ENCODE measurements at regions not wholly inside any gene's neighbourhood (a gene's known extent, or its start where the extent isn't known, plus 50 kb on each side); places are given as distances from the start of the nearest gene placed in this dataset.

- DNase-seq = no peak
These were observed 169.6 kb upstream of the DCBLD2 start for GRCh38 chr3:99071096-99071495.

DNA sequence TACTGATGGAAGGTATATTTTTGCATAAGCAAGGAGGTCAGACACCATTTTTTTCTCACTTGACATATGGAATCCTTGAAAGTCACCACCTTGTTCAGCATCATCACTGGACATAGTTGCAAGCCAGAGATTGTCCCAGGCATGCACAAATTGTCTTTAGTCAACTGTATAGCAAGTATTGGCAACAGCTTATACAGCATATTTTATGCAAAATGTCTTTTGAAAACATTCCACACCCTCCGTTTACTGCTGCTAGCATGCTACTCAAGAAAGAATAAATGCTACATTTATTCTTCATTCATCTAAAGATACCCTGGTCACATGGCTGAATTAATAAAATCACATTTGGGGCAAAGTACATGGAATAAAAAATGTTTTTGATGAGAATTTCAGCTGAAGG lies 168.5 kb upstream of the DCBLD2 start:
- DNase-seq = no peak

DNA sequence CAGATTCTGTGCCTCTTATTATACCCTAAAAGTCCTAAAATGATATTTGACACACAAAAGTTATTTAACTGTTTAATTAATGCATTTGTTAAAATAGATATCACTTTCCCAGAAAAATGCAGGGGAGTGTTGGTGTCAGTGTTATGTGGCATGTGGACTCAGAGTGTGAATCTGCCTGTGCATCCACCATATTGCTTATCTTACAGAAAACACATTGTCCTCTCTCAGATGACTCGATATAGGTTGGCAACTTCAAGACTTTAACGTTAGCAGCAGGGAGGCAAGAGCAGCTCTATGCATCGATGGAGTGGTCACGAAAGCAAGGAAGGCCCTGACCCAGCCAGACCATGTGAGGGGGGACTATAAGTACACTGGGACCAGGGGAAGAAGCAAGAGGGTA lies 165.4 kb upstream of the DCBLD2 start:
- no peak for DNase-seq

- DNase-seq = no peak
These were observed 147.7 kb upstream of the DCBLD2 start for GRCh38 chr3:99049164-99049563.

GRCh38 chr3:99041747-99042146 lies 140.3 kb upstream of the DCBLD2 start:
- no peak for DNase-seq

- DNase-seq = no peak
These were observed 130.3 kb upstream of the DCBLD2 start for GRCh38 chr3:99031778-99032177.

DNA sequence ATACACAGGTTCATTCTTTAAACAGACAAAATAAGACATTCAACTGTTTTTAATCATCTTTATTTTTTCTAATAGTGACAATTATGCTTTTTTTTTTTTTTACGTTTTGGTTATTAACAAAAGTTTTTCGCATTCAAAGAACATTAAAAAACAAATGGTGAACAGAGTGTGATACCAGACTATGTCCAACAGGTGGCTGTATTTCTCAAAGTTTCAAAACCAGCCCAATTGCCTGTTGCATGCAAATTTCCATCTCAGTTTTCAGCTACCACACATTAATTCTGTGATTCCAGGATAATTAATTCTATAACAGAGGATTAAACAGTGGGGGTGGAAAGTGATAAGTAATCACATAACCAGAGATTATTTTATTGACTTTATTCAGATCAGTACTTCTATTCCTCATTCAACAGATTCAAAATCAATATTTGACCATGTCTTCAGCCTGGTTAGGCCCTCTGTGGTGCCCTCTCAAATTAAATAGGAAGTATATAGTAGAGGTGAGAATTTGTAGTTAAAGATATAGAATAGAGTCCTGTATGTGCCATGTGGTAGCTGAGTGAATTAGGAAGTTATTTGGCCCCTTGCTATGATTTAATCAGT lies 122.2 kb upstream of the DCBLD2 start:
- peak; percentile 14 for DNase-seq

DNA sequence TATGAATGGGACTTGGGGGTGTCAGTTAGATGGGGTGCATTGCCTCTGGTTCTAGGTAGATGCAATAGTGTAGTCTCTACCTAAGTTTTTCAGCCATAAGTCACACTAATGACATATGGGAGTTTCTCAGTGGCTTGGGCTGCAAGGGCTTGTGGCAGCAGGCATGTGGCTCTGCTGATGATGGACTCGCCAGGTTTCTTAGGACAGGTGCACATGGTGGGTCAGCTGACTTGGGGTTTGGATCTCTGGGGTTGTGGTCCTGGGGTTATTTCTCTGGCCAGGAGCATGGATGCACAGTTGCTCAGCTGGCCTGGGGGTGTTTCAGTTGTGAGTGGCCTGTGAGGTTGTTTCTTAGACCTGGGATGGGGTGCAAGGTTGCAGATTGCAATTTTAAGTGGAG lies 120.0 kb upstream of the DCBLD2 start:
- no peak for DNase-seq

GRCh38 chr3:99016452-99016851 lies 115.0 kb upstream of the DCBLD2 start:
- no peak for DNase-seq

DNA sequence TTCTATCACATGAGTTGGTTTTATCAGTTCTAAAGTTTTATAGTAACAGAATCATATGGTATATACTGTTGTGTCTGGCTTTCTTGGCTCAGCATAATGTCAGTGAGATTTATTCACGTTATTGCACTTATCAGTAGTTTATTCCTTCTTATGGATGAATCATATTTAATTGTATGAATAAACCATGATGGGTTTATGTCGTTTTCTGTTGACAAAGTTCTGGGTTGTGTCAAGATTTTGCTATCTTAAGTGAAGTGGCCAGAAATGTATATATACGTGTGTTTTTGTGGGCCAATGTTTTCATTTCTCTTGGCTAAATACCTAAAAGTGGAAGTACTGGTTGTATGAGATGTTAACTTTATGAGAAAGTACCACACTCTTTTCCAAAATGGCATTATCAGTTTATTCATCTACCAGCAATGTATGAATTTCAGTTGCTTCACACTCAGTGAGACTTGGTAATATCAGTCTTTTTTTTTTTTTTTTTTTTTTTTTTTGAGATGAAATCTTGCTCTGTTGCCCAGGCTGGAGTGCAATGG lies 112.4 kb upstream of the DCBLD2 start:
- no peak for DNase-seq

- no peak for DNase-seq
These were observed 111.6 kb upstream of the DCBLD2 start for GRCh38 chr3:99013077-99013476.

- no peak for DNase-seq
These were observed 110.6 kb upstream of the DCBLD2 start for GRCh38 chr3:99012051-99012450.

- DNase-seq = no peak
These were observed 108.4 kb upstream of the DCBLD2 start for GRCh38 chr3:99009851-99010250.

DNA sequence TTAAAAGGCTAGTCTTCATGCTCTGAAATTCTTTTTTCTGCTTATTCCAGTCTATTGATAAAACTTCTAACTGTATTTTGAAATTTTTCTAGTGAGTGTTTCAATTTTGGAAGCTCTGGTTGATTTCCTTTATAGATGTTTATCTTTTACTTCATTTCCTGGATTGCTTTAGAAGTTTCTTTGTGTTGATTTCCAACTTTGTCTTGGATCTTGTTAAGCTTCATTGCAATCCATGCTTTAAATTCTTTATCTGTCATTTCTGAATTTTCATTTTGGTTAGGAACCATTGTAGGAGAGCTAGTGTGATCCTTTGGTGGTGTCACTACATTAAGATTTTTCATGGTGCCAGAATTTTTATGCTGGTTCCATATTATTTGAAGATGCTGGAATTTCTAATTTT lies 105.2 kb upstream of the DCBLD2 start:
- DNase-seq = no peak

GRCh38 chr3:98999675-99000074 lies 98.2 kb upstream of the DCBLD2 start:
- no peak for DNase-seq

DNA sequence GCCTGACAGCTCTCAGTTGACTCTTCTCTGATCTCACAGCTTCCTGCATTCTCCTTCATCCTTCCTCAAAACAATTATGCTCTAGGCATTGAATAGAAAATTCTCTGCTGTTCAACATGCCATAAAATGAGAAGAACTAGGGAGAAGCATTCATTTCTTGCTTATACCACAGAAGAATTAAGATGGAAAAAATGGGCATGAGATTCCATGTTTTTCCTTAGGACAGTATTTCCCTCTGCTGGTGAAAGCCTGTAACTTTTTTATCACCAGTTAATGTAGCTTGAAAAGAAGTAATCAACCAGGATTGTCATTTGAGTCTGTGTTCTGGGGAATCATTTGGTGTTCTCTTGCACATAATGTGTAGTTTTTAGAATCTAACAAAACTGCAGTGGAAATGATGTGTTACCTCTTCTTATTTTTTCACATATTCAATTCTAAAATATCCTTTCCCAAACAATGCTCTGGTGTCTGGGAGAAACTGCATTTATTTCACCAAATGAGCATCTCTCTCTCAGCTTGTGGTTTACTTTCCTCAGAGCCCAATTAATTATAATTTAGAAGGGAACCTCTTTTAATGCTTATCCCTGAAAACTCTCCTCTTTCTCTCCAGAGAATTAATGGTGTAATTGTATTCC lies 92.8 kb upstream of the DCBLD2 start:
- peak; percentile 15 for DNase-seq

GRCh38 chr3:98991393-98991792 lies 89.9 kb upstream of the DCBLD2 start:
- no peak for DNase-seq

- DNase-seq = no peak
These were observed 89.2 kb upstream of the DCBLD2 start for GRCh38 chr3:98990657-98991056.

DNA sequence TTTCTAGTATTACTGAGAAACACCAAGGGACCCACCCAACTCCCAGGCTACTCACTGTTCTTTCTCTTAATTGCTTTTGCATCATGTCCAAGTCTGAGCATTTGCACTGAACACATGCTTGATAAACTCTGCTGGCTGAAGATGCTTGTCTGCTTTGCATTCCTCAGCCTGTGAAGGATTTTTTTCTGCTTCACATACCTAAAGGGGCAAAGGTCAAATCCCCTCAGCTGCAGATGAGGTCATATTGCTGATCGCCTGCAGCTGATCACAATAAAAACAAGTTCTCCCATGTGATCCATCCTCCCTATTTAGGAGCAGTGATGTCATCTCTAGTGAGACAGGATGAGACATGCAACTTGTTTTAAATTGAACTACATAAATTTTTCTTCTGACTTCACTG lies 84.6 kb upstream of the DCBLD2 start:
- peak; percentile 62 for DNase-seq

DNA sequence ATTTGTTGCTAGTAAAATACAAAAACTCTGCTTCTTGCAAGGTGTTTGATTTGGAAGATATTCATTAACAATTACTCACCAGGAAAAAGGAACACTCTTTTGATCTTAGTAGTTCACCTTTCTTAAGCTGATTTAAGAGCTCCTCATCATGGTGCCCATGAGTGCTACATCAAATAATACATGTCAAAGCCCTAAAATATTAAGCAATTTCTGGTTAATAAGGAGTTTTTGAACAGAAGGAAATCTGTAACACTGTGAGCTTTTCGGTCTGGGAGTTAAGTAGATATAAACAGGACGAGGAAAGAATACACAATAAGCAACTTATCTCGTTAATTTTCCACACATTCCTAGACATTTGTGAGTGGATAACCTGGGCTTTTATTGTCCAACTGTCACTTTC lies 83.9 kb upstream of the DCBLD2 start:
- DNase-seq = no peak

GRCh38 chr3:98984024-98984423 lies 82.5 kb upstream of the DCBLD2 start:
- DNase-seq = no peak

GRCh38 chr3:98982351-98982750 lies 80.9 kb upstream of the DCBLD2 start:
- no peak for DNase-seq

DNA sequence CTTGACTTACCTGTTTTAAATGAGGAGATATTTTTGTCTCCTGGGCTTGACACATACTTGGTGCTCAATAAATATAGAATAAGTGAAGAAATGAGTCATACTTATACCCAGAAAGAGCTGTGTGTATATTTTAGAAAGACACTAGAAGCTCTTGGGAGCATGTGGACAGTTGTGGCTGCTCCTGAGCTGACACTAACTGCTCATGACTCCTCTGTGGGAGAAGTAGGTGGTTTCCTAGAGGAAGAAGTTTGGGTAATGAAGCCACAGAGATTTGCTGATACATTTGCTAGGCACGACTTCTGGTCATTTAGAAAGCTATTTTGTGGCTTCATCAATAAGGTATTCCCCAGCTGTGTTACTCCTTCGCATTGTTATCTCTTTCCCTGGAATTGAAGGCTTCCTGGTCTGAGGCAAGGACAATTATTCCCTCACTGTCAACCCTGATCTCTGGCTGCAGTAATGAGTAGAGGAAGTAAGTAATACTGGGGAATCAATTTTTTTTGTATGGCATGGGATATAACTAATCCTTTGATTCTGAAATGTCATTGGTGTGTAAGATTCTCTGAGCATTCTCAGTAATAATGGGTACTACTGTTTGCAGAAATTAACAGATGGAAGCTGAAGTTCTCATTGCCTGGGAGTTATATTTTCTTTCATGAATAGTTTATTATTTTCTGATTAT lies 79.6 kb upstream of the DCBLD2 start:
- no peak for DNase-seq

DNA sequence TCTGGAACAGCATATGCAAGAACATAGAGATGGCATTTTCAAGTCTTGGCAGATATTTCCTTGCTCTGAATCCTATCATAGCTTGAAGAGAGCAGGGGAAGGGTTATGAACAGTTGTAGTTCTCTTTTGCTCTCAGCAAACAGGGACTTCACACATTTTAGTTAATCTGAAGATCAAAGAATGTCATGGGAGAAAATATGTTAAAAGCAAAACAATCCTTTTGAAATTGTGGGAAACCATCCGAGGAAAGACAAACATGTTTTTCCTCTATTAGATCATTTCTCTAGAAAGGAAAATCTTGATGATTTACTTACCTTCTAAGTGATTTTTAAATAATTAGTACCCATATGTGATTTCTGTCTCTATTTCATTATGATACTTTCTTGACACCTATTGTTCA lies 77.8 kb upstream of the DCBLD2 start:
- no peak for DNase-seq
